Rectal smooth muscle tissue (tissue), 1 donor: ENCODE measurements at regions not wholly inside any gene's neighbourhood (a gene's known extent, or its start where the extent isn't known, plus 50 kb on each side); places are given as distances from the start of the nearest gene placed in this dataset.

ENCODE experiments used
- H3K27ac ChIP-seq: one replicate; pipeline ENCODE4 v1.7.0; 2013; ENCODE audit warnings: low read depth, low read length, inconsistent platforms
- H3K27me3 ChIP-seq: one replicate; pipeline ENCODE4 v1.7.0; 2013; ENCODE audit warnings: low read length; ENCODE audit not compliant: control insufficient read depth, insufficient read depth
- H3K36me3 ChIP-seq: one replicate; pipeline ENCODE4 v1.7.0; 2013; ENCODE audit warnings: low read length; ENCODE audit not compliant: control insufficient read depth, insufficient read depth
- H3K4me1 ChIP-seq: one replicate; pipeline ENCODE4 v1.7.0; 2013; ENCODE audit warnings: low read length; ENCODE audit not compliant: control insufficient read depth, insufficient read depth
- H3K4me3 ChIP-seq: one replicate; pipeline ENCODE4 v1.7.0; 2013; ENCODE audit warnings: low read length
- H3K9ac ChIP-seq: one replicate; pipeline ENCODE4 v1.7.0; 2013; ENCODE audit warnings: low read length

GRCh38 chr15:69824877-69825406 is 272.8 kb downstream of the TLE3 start:
- Histone ChIP-seq H3K4me1 (peaks cover 7% of the 10 kb centered on the region), H3K27ac (no peak overlapping the region), H3K27me3 (peaks cover 2% of the 10 kb centered on the region), H3K9ac (no peak overlapping the region), H3K36me3 (no peaks in the 10 kb centered on the region), H3K4me3 (no peak overlapping the region)

GRCh38 chr15:69825941-69826818 is 271.5 kb downstream of the TLE3 start:
- Histone ChIP-seq H3K27ac (no peak overlapping the region), H3K4me3 (no peak overlapping the region), H3K36me3 (no peaks in the 10 kb centered on the region), H3K27me3 (peaks cover 2% of the 10 kb centered on the region), H3K9ac (no peak overlapping the region), H3K4me1 (peaks cover 7% of the 10 kb centered on the region)

- no peak overlapping the region for H3K4me3 ChIP-seq
- H3K9ac ChIP-seq = no peak overlapping the region
- H3K27ac ChIP-seq = no peak overlapping the region
- peaks cover 2% of the 10 kb centered on the region for H3K27me3 ChIP-seq
- H3K4me1 ChIP-seq = peaks cover 7% of the 10 kb centered on the region
- H3K36me3 ChIP-seq = no peaks in the 10 kb centered on the region
Measured at GRCh38 chr15:69826819-69827175, 270.9 kb downstream of the TLE3 start.

- Histone ChIP-seq H3K36me3 (no peaks in the 10 kb centered on the region), H3K4me1 (peaks cover 7% of the 10 kb centered on the region), H3K27me3 (no peaks in the 10 kb centered on the region), H3K4me3 (no peak overlapping the region), H3K27ac (no peak overlapping the region), H3K9ac (no peak overlapping the region)
Measured at GRCh38 chr15:69827751-69828150, 270.0 kb downstream of the TLE3 start.

- no peaks in the 10 kb centered on the region for H3K27me3 ChIP-seq
- H3K9ac ChIP-seq = no peak overlapping the region
- no peak overlapping the region for H3K4me3 ChIP-seq
- H3K27ac ChIP-seq = no peak overlapping the region
- H3K4me1 ChIP-seq = peaks cover 7% of the 10 kb centered on the region
- no peaks in the 10 kb centered on the region for H3K36me3 ChIP-seq
Measured at GRCh38 chr15:69828181-69828828, 269.4 kb downstream of the TLE3 start.

GRCh38 chr15:69829974-69830373 is 267.7 kb downstream of the TLE3 start:
- Histone ChIP-seq H3K4me1 (peaks cover 7% of the 10 kb centered on the region), H3K36me3 (no peaks in the 10 kb centered on the region), H3K27ac (no peak overlapping the region), H3K9ac (no peak overlapping the region), H3K4me3 (no peak overlapping the region), H3K27me3 (no peaks in the 10 kb centered on the region)

GRCh38 chr15:69830430-69830829 is 267.3 kb downstream of the TLE3 start:
- H3K4me1 ChIP-seq = peaks cover 7% of the 10 kb centered on the region
- no peaks in the 10 kb centered on the region for H3K36me3 ChIP-seq
- H3K27ac ChIP-seq = no peak overlapping the region
- H3K9ac ChIP-seq = no peak overlapping the region
- H3K27me3 ChIP-seq = no peaks in the 10 kb centered on the region
- H3K4me3 ChIP-seq = no peak overlapping the region

GRCh38 chr15:69830876-69831275 is 266.8 kb downstream of the TLE3 start:
- Histone ChIP-seq H3K27me3 (no peaks in the 10 kb centered on the region), H3K9ac (no peak overlapping the region), H3K4me3 (no peak overlapping the region), H3K4me1 (peaks cover 7% of the 10 kb centered on the region), H3K27ac (no peak overlapping the region), H3K36me3 (no peaks in the 10 kb centered on the region)

- Histone ChIP-seq H3K4me3 (no peak overlapping the region), H3K36me3 (no peaks in the 10 kb centered on the region), H3K9ac (no peak overlapping the region), H3K27ac (no peak overlapping the region), H3K27me3 (no peaks in the 10 kb centered on the region), H3K4me1 (no peaks in the 10 kb centered on the region)
Measured at GRCh38 chr15:69834267-69834666, 263.4 kb downstream of the TLE3 start.

- no peaks in the 10 kb centered on the region for H3K4me1 ChIP-seq
- H3K9ac ChIP-seq = no peak overlapping the region
- no peaks in the 10 kb centered on the region for H3K27me3 ChIP-seq
- no peak overlapping the region for H3K27ac ChIP-seq
- H3K4me3 ChIP-seq = no peak overlapping the region
- H3K36me3 ChIP-seq = no peaks in the 10 kb centered on the region
Measured at GRCh38 chr15:69834761-69835160, 263.0 kb downstream of the TLE3 start.

GRCh38 chr15:69836048-69836447 is 261.7 kb downstream of the TLE3 start:
- H3K36me3 ChIP-seq = no peaks in the 10 kb centered on the region
- no peaks in the 10 kb centered on the region for H3K27me3 ChIP-seq
- no peak overlapping the region for H3K9ac ChIP-seq
- no peak overlapping the region for H3K4me3 ChIP-seq
- no peak overlapping the region for H3K27ac ChIP-seq
- H3K4me1 ChIP-seq = no peaks in the 10 kb centered on the region

- Histone ChIP-seq H3K9ac (no peak overlapping the region), H3K4me3 (no peak overlapping the region), H3K4me1 (no peaks in the 10 kb centered on the region), H3K36me3 (no peaks in the 10 kb centered on the region), H3K27me3 (no peaks in the 10 kb centered on the region), H3K27ac (no peak overlapping the region)
Measured at GRCh38 chr15:69836526-69837230, 261.0 kb downstream of the TLE3 start.
